ENCODE measurements at regions not wholly inside any gene's neighbourhood (a gene's known extent, or its start where the extent isn't known, plus 50 kb on each side); places are given as distances from the start of the nearest gene placed in this dataset.

GRCh38 chr16:77662246-77662645 lies 60.1 kb upstream of the NUDT7 start:
- H3K9ac ChIP-seq (ENCODE audit: low read length): no peak overlapping the region
- no peak overlapping the region for H3K27ac ChIP-seq (ENCODE audit: low read depth, low read length, poor library complexity, severe bottlenecking)
- H3K36me3 ChIP-seq (ENCODE audit: insufficient read depth, low read length): no peaks in the 10 kb centered on the region
- H3K4me3 ChIP-seq (ENCODE audit: low read depth, low read length, poor library complexity, severe bottlenecking): no peak overlapping the region
- no peaks in the 10 kb centered on the region for H3K9me3 ChIP-seq (ENCODE audit: low read length)
- no peaks in the 10 kb centered on the region for H4K20me1 ChIP-seq (ENCODE audit: insufficient read depth, low read length)
- TF ChIP-seq, protein P1, sequence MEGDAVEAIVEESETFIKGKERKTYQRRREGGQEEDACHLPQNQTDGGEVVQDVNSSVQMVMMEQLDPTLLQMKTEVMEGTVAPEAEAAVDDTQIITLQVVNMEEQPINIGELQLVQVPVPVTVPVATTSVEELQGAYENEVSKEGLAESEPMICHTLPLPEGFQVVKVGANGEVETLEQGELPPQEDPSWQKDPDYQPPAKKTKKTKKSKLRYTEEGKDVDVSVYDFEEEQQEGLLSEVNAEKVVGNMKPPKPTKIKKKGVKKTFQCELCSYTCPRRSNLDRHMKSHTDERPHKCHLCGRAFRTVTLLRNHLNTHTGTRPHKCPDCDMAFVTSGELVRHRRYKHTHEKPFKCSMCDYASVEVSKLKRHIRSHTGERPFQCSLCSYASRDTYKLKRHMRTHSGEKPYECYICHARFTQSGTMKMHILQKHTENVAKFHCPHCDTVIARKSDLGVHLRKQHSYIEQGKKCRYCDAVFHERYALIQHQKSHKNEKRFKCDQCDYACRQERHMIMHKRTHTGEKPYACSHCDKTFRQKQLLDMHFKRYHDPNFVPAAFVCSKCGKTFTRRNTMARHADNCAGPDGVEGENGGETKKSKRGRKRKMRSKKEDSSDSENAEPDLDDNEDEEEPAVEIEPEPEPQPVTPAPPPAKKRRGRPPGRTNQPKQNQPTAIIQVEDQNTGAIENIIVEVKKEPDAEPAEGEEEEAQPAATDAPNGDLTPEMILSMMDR (IDR thresholded peaks at IDR 0.05; ENCODE audit: low read length): no peak
- no peak for TF ChIP-seq EZH2 (IDR thresholded peaks at IDR 0.05; ENCODE audit: borderline replicate concordance, low read length)
- H3K9me2 ChIP-seq (ENCODE audit: low read depth, low read length): no peaks in the 10 kb centered on the region
- H2AFZ ChIP-seq (ENCODE audit: low read length): no peak overlapping the region
- H3K4me2 ChIP-seq (ENCODE audit: low read length): no peak overlapping the region
- no peaks in the 10 kb centered on the region for H3K79me2 ChIP-seq (ENCODE audit: insufficient read depth, low read length)
- no peaks in the 10 kb centered on the region for H3K27me3 ChIP-seq (ENCODE audit: insufficient read depth, low read length)
- H3K4me1 ChIP-seq (ENCODE audit: insufficient read depth, low read length, severe bottlenecking): no peaks in the 10 kb centered on the region
- no peaks in the 10 kb centered on the region for H3F3A ChIP-seq (ENCODE audit: insufficient read depth, low read length)

DNA sequence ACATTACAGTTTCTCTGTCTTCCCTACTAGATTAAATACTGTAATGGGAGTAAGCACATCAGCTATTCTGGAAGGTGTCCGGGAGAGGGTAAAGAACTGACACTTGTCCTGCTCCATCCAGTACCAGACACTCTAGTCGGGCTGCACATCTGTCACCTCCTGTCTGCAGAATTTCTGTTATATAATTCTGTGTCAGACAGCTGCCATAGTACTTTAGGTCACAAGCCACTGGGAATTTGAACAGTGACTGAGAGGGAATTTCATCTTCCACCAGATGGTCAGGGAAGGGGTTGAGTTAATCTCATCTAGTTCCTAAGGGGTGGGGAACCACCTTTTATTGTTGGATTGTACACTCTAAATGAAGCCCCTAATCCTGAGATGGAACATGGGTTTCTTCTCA lies 58.6 kb upstream of the NUDT7 start:
- no peaks in the 10 kb centered on the region for H3K9me2 ChIP-seq (ENCODE audit: low read depth, low read length)
- H3K27ac ChIP-seq (ENCODE audit: low read depth, low read length, poor library complexity, severe bottlenecking): no peak overlapping the region
- no peaks in the 10 kb centered on the region for H3K4me1 ChIP-seq (ENCODE audit: insufficient read depth, low read length, severe bottlenecking)
- H2AFZ ChIP-seq (ENCODE audit: low read length): no peak overlapping the region
- no peak for TF ChIP-seq EZH2 (IDR thresholded peaks at IDR 0.05; ENCODE audit: borderline replicate concordance, low read length)
- TF ChIP-seq, protein P1 (IDR thresholded peaks at IDR 0.05; ENCODE audit: low read length): no peak
- no peaks in the 10 kb centered on the region for H3K36me3 ChIP-seq (ENCODE audit: insufficient read depth, low read length)
- no peaks in the 10 kb centered on the region for H3K9me3 ChIP-seq (ENCODE audit: low read length)
- H3K79me2 ChIP-seq (ENCODE audit: insufficient read depth, low read length): no peaks in the 10 kb centered on the region
- no peak overlapping the region for H3K4me2 ChIP-seq (ENCODE audit: low read length)
- H3K9ac ChIP-seq (ENCODE audit: low read length): no peak overlapping the region
- no peaks in the 10 kb centered on the region for H3F3A ChIP-seq (ENCODE audit: insufficient read depth, low read length)
- H3K27me3 ChIP-seq (ENCODE audit: insufficient read depth, low read length): no peaks in the 10 kb centered on the region
- no peaks in the 10 kb centered on the region for H4K20me1 ChIP-seq (ENCODE audit: insufficient read depth, low read length)
- H3K4me3 ChIP-seq (ENCODE audit: low read depth, low read length, poor library complexity, severe bottlenecking): no peak overlapping the region

GRCh38 chr16:77666771-77667170 lies 55.5 kb upstream of the NUDT7 start:
- no peaks in the 10 kb centered on the region for H3K4me1 ChIP-seq (ENCODE audit: insufficient read depth, low read length, severe bottlenecking)
- no peaks in the 10 kb centered on the region for H3K9me3 ChIP-seq (ENCODE audit: low read length)
- no peaks in the 10 kb centered on the region for H3K36me3 ChIP-seq (ENCODE audit: insufficient read depth, low read length)
- no peaks in the 10 kb centered on the region for H3K27me3 ChIP-seq (ENCODE audit: insufficient read depth, low read length)
- no peak overlapping the region for H2AFZ ChIP-seq (ENCODE audit: low read length)
- no peak overlapping the region for H3K4me3 ChIP-seq (ENCODE audit: low read depth, low read length, poor library complexity, severe bottlenecking)
- TF ChIP-seq, protein P1 (IDR thresholded peaks at IDR 0.05; ENCODE audit: low read length): no peak
- no peak for TF ChIP-seq EZH2 (IDR thresholded peaks at IDR 0.05; ENCODE audit: borderline replicate concordance, low read length)
- H3K9ac ChIP-seq (ENCODE audit: low read length): no peak overlapping the region
- no peak overlapping the region for H3K4me2 ChIP-seq (ENCODE audit: low read length)
- H3K27ac ChIP-seq (ENCODE audit: low read depth, low read length, poor library complexity, severe bottlenecking): no peak overlapping the region
- H3K9me2 ChIP-seq (ENCODE audit: low read depth, low read length): no peaks in the 10 kb centered on the region
- no peaks in the 10 kb centered on the region for H4K20me1 ChIP-seq (ENCODE audit: insufficient read depth, low read length)
- H3K79me2 ChIP-seq (ENCODE audit: insufficient read depth, low read length): no peaks in the 10 kb centered on the region
- no peaks in the 10 kb centered on the region for H3F3A ChIP-seq (ENCODE audit: insufficient read depth, low read length)
